SIG-M5 treated with dmso at 0.1 percent for 504 hours (cell line): ENCODE measurements at regions not wholly inside any gene's neighbourhood (a gene's known extent, or its start where the extent isn't known, plus 50 kb on each side); places are given as distances from the start of the nearest gene placed in this dataset.
"Not testable (repeated sequence)": the region's sequence is repeated elsewhere in the genome, so short reads cannot be mapped to it uniquely, and the experiment has no call there.

Experiments used
- DNase-seq: peaks from one replicate; lab custom pipeline; 2025; ENCODE audit not compliant: unreplicated experiment; lab: John Stamatoyannopoulos, UW

DNA sequence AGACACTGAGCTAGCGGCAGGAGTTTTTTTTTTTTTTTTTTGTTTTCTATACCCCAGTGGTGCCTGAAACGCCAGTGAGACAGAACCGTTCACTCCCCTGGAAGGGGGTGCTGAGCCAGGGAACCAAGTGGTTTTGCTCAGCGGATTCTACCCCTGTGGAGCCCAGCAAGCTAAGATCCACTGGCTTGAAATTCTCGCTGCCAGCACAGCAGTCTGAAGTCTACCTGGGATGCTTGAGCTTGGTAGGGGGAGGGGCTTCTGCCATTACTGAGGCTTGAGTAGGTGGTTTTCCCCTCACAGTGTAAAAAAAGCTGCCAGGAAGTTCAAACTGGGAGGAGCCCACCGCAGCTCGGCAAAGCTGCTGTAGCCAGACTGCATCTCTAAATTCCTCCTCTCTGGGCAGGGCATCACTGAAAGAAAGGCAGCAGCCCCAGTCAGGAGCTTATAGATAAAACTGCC, 173.0 kb downstream of the DMAC1 start:
- DNase-seq, result not testable (repeated sequence)

DNA sequence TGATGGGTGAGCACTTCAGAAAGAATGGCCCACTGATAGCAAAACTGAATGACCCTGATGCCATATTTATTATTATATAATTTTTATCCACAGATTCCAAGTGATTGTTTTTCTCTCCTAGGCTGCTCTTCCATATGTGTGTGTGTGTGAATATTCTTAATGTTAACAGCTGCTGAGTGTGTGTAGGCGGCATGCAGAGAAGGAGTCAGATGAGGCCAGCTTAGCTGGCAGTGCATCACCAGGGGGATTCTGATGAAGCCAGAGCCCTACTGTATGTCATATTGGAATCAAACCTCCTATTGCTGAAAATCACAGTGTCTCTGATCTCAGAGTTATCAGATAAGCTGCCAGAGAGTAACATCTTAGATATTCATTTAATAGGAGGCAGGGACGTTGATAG, 177.1 kb downstream of the DMAC1 start:
- no peak for DNase-seq

DNA sequence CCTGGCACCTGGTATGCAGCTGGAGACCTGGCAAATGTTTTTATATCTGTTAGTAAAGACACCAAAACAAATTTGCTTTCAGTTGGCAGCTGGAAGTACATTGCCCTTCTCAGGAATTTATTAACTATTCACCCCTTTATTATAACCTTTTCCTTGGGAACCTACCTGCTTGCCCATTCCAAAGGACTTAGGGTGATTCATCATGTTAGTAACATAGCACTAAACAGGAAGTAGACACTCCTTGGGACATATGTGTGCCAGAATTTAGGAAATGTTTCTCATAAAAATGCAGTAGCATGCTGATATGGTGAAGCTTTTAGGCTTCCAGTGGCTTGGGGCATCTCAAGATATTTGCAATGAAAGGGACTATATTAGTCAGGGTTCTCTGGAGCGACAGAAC, 184.2 kb downstream of the DMAC1 start:
- DNase-seq, result no peak

DNA sequence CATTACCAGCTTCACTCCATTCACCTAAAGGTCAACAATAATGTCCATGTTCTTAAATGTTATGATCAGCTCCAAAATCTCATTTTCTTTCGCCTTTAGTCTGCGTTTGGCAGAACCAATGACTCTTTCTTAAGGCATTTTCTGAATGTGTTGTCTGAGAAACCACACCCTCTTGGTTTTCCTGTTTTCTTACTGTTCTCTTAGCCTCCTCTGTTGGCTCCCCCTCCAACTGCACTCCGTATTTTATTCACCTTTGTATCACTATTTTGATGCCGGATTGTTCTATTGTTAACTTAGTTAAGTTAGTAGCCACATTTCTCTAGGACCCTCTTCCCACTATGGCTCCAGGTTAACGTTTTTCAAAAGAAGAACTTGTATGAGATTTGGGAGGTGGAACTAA, 185.6 kb downstream of the DMAC1 start:
- no peak for DNase-seq

DNA sequence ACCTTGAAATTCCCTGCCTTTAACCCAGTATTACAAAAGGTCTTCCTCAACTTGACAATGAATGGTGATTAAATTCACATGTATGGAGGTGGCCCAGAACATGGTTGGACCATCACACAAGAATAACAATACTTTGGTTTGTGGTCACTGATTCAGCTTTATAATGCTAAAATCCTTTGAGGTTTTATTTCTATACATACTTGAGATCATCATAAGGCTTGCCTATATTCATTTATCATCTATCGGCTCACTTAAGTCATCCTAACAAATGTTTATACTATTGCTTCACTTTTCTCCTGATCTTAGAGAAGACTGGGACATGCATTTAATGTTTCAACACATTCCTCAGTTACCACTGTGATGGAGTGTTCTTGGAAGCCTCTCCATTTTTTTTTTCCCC, 191.3 kb downstream of the DMAC1 start:
- DNase-seq, result no peak

DNA sequence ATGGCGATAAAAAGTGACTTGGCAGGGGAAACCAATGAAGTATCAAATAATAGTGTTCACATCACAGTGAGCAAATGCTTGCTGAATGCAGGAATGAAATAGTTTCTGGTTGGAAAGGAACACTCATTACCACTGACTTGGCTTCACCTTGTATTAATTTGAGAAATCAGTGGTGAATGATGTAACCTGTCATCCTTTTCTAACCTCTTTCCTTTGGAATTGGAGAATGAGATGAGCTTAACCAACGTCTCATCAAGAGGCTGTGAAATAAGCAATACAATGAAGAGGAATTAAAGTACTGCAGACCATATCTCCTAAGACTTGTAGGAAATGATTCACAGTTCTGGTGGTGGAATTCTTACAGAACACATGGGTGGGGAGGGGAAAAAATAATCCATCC, 192.2 kb downstream of the DMAC1 start:
- no peak for DNase-seq

DNA sequence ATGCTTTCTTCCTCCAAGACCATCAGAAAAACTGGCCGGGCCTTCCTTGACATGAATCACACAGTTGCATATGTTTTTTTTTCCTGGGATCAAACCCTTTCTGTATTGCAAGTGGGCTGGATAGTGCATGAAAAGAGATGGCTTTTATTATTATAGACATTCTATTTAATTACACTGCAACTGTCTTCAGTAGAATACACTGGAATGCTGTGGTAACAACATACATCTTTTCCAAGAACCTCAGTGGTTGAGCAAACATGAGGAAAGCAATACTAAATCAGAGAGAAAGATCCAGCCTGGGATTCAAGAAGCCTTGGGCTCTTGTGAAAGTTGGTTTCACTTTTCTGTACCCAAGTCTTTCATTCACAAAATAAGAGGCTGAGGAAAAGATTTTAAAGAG, 193.0 kb downstream of the DMAC1 start:
- DNase-seq, result no peak

DNA sequence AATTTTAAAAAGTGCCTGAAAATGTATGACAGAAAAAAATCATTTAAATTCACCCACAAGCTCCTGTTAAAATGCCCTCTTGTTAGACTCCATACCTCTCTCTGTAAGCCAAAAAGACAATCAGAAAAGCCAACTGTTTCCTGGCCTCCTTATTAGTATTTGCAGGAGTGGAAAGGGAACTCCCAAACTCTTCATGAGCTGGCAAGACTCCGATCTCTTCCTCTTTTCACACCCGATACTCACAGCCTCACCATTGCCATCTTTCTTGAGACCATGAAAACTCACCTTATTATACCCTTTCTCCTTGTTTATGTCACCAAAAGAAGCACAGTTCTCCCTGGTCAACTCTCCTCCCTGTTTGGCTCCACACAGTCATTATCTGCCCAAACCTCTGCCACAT, 197.8 kb downstream of the DMAC1 start:
- DNase-seq, result no peak

DNA sequence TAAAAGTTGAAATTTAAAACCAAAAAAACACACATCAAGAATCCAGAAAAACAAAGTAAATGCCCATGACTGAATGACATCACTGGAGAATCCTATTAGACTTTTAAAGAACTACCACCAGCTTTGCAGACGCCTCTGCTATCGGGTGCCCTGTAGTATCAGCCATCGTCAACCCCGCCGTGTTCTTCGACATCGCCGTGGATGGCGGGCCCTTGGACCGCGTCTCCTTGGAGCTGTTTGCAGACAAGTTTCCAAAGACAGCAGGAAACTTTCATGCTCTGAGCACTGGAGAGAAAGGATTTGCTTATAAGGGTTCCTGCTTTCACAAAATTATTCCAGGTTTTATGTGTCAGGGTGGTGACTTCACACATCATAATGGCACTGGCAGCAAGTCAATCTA, 201.9 kb downstream of the DMAC1 start:
- DNase-seq, result no peak

DNA sequence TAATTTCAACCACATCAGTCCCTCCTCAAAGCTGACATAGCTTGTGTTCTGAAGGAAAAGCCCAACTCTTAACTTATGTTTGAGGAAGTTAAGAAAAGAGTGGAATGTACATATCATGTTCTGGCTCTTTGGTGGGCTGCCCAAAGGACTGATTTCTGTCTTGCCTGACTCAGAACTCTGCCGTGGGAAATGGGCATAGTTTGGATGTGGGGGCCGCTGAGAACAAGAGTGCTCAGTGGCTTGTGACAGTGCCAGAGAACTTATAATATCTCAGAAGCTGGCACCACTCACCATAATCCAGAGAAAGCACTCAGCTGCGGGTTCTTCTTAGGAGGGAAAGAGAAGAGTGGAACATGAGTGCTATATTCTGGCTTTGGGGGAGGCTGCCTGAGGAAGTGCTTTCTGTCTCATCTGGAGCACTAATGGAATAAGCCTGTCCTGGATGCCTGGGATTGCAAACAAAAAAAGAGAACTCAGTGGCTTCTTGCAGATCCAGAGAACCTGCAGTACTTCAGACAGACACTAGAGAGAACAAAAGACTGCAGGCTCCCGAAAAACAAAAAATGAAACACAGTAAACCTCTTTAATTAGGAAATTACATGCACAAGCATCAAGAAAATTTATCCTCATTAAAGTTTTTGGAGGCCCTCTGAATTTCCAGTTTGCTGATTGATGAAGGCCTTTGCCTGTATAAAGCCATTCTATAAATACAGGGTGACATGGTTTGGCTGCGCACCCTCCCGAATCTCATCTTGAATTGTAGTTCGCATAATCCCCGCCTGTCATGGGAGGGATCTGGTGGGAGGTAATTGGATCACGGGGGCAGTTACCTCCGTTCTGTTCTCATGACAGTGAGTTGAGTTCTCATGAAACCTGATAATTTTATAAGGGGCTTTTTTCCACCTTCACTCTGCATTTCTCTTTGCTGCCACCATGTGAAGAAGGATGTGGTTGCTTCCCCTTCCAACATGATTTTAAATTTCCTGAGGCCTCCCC, 207.0 kb downstream of the DMAC1 start:
- no peak for DNase-seq

DNA sequence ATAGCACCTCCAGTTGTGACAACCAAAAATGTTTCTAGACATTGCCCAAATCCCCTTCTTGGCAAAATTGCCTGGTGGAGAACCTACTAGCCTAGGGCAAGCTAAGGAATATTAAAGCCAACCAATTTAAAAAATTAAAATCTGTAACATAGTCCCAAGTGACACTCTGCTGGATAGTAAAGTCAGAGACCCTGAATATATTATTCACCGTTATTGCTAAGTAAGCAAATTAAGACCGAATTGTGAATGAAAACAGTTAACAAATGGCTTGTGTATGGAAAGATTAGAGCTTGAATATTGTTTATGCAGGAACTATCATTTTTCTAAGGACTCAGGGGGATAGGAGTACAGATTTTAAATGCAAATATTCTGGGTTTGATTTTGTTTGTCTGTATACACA, 208.1 kb downstream of the DMAC1 start:
- DNase-seq, result no peak

DNA sequence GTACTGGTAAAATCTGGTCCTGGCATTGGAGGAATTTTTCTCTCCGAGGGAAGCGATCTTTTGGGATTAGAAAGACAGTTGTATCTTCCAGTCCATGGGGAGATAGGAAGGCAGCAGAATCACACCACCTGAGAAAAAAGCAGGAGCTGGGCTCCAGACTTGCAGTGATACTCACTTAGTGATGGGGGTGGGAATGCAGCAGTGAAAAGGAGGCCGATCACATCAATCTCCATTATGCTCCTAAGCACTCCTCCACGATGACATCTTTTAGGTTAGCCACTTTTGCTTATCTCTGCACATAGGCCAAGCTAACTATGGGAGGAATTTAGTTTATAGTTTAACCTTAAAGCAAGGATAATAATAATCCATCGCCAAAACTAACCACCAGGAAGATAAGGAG, 219.0 kb downstream of the DMAC1 start:
- DNase-seq, result no peak

DNA sequence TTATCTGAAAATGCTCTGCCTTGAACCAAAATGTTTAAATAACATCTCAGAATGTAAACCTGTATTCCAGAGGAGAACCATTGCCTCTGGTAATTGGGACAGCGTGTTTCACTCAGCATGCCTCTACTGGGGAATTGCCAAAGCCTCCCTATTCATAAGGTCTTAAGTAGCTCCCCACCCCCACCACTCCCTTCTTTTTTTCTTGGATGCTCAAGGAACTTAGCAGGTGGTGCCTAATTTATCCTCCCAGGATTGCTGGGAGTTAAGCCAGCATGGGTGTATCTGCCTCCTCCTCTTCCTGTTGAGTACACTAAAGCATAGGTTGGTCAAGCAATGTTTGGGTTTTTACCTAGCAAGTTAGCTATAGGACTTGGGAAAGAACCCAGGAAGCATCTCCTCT, 220.2 kb downstream of the DMAC1 start:
- DNase-seq, result no peak

DNA sequence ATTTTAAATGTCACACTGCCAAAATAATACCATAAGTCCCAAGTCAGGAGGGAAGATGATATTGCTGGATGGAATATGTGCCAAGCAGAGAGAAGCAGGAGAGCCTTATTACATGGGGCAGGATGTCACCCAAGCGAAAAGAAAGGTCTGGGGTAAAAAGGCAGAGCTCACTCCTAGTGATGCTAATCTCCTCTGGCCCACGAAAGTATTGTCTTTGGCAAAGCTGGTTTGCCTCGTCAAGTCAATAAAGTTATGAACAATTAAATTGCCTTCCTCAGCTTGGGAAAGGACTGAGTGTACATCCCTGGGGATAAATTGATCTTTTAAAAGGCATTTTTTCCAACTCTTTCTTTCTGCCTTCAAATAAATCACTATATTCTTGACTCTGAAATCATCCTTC, 220.6 kb downstream of the DMAC1 start:
- no peak for DNase-seq

DNA sequence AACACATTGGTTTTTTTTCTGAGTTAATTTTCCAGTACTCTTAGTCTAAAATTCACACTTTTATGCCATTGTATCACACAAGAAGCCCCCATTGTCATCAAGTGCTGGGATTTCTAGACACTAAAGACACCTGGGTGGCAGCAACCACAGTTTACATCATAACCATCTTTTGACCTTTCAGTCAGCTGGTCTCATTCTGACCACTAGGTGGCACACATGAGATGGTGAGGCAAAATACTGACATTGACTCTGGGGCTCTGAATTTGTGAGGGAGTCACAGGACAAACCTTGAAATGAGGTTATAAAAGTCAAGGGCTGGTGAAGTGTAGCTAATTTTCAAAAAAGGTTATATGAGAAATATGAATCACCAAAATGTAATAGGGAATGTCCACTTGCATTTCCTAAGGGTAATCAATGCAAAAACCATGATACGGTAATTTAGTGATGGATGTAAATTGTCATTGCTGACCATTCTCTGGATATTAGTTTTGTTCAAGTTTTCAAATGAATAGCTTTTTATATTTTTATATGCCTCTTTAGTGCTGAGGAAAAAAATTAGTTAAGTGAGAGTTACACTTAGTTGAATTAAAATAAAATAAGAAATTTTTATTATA, 229.4 kb downstream of the DMAC1 start:
- peak; percentile 28 for DNase-seq

DNA sequence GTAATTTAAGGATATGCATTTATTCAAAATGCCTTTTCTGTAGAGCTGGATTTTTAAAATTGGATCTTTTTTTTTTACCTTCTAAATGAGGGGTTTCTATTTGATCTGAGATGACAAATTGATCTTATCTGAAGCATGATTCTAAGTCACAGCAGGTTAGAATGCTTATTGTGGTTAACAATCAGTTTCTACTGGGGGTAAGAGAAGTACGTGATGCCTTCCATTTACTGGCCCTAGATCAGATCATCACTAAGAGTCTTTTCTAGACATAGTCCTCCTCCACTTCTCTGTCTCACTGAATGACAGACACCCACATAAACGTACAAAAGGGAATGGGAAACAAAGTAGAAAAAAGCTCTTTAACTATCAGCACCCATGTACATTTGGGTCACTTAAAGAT, 231.9 kb downstream of the DMAC1 start:
- no peak for DNase-seq

DNA sequence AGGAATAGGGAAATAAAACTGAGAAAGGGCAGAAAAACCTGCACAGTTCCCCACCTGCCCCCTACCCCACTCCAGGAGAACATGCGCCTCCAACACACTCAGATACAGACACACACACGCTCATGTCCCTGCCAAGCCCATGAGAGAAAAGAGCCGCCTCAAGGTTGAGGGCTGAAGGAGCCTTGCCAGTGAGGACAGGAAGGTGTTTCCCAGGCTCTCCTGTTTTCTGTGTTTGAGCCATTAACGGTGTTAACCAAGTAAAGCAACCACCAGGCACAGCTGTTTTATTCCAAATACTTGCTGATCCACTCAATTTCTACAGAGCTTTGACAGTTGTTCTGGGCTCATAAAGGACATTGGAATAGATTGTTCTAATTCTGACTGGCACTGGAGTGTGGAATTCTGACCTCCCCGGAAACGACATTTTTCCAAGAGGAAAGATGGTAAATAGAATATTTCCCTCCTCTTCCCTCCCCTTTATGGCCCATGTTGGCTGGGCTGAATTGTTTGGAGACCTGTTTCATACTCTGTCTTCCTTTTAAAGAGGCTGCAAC, 238.0 kb downstream of the DMAC1 start:
- no peak for DNase-seq

DNA sequence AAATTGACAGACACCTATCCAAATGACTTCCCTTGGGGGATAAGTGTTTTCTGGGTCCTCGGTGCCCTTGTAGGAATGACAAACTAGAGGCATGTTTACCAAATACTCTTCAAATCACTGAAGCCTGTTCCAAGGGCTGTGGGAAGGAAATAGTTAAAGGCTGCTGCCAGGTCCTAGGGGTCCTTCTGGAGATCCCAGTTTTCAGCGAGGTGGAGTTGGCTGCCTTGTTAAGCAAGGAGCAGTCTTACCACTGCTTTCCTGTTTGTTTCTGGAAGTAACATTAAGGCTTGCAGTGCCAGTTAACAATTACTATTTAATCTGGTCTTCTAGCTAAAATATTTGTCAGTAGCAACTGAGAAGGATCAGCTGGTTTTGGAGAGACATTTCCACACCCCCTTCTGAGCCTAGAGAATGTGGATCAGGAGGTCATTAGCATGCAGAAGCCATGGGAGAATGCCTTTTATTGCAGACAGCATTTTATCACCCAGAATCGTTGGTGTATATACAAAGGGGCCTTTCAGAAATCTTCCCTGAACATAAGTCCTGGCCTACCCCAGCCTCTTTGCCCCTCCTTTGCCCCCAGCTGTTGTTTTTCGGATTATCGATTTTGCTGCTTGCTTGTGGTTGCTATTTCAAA, 238.8 kb downstream of the DMAC1 start:
- DNase-seq, result no peak

DNA sequence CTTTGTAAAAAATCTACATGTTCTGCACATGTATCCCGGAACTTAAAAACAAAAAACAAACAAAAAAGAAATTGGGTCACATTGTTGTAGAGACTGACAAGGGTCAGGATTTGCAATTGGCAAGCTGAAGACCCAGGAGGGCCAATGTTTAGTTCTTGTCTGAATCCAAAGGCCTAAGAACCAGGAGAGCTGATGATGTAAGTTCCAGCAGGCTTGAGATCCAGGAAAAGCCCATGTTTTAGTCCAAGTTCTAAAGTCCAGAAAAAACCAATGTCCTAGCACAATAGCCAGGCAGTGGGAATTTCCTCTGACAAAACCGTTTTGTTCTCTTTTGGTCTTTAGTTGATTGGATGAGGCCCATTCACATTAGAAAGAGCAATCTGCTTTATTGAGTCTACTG, 244.9 kb downstream of the DMAC1 start:
- no peak for DNase-seq

DNA sequence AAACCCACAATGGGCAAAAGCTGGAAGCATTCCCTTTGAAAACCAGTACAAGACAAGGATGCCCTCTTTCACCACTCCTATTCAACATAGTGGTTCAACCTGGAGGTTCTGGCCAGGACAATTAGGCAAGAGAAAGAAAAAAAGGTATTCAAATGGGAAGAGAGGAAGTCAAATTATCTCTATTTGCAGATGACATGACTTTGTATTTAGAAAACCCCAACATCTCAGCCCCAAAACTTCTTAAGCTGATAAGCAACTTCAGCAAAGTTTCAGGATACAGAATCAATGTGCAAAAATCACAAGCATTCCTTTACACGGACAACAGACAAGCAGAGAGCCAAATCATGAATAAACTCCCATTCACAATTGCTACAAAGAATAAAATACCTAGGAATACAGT, 246.9 kb downstream of the DMAC1 start:
- not testable (repeated sequence) for DNase-seq

DNA sequence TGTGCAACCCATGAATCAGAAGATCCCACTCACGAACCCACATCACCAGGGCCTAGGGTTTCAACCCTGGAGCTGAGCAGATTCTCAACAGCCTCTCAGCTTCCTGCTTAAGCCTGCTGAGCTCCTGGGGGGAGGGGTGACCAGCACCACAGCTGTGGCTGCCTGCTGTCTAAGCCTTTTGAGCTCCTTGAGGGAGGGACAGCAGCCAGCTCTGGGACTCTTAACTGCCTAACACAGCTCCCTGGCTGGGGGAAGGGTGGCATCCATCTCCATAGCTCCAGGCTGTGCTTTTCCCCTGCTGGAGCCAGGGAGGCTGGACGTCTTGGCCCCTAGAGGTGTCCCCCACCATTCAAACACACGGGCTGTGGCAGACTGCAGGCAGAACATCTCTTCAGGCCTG, 250.3 kb downstream of the DMAC1 start:
- no peak for DNase-seq

DNA sequence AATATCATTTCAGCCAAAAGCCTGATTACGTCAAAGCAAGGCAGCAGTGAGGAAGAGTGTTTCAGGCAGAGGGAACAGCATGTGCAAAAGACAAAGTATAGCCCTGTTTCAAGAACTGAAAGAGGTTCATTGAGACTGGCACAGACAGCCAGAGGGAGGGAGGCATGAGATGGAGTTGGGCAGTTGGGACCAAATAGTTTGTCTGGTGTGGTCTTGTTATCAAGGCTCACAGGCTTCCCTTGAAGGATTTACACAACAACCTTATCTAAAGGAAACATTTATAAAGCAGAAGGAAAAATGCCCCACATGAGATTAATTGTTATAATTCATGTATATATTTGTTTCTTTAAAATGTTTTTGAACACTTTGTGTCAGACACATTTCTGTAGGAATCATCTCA, 253.3 kb downstream of the DMAC1 start:
- DNase-seq, result no peak
